ENCODE measurements at regions not wholly inside any gene's neighbourhood (a gene's known extent, or its start where the extent isn't known, plus 50 kb on each side); places are given as distances from the start of the nearest gene placed in this dataset.

- TF ChIP-seq, protein P1, sequence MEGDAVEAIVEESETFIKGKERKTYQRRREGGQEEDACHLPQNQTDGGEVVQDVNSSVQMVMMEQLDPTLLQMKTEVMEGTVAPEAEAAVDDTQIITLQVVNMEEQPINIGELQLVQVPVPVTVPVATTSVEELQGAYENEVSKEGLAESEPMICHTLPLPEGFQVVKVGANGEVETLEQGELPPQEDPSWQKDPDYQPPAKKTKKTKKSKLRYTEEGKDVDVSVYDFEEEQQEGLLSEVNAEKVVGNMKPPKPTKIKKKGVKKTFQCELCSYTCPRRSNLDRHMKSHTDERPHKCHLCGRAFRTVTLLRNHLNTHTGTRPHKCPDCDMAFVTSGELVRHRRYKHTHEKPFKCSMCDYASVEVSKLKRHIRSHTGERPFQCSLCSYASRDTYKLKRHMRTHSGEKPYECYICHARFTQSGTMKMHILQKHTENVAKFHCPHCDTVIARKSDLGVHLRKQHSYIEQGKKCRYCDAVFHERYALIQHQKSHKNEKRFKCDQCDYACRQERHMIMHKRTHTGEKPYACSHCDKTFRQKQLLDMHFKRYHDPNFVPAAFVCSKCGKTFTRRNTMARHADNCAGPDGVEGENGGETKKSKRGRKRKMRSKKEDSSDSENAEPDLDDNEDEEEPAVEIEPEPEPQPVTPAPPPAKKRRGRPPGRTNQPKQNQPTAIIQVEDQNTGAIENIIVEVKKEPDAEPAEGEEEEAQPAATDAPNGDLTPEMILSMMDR (IDR thresholded peaks at IDR 0.05 in 2 of 3, conservative IDR thresholded peaks at IDR 0.05 in 1 of 3; ENCODE audit: control insufficient read depth in 2 of 3, extremely low read depth in 1 of 3, insufficient read depth in 1 of 3, low read depth in 3 of 3, low read length in 3 of 3): no peak
- no peak for TF ChIP-seq YY1 (IDR thresholded peaks at IDR 0.05; ENCODE audit: low read depth, low read length)
- no peak for TF ChIP-seq ZNF24 (IDR thresholded peaks at IDR 0.05)
- no peak for TF ChIP-seq PAX8 (IDR thresholded peaks at IDR 0.05)
- TF ChIP-seq POLR2A (IDR thresholded peaks at IDR 0.05; ENCODE audit: low read depth, low read length): no peak
- TF ChIP-seq ETV6 (conservative IDR thresholded peaks at IDR 0.05 in 1 of 2, IDR thresholded peaks at IDR 0.05 in 1 of 2; ENCODE audit: borderline replicate concordance in 1 of 2, low read depth in 1 of 2): no peak
- no peak for TF ChIP-seq SIN3A (IDR thresholded peaks at IDR 0.05; ENCODE audit: low read depth, low read length)
Observed at GRCh38 chr1:88075813-88076212, 608.3 kb upstream of the PKN2 start.

Data from GM12878 (cell line).